ENCODE measurements at regions not wholly inside any gene's neighbourhood (a gene's known extent, or its start where the extent isn't known, plus 50 kb on each side); places are given as distances from the start of the nearest gene placed in this dataset.

- no peaks in the 10 kb centered on the region for H3K27me3 ChIP-seq
- TF ChIP-seq EP300 (IDR thresholded peaks at IDR 0.05) (no peak), POLR2A (IDR thresholded peaks at IDR 0.05) (no peak), CTCF (IDR thresholded peaks at IDR 0.05) (no peak), POLR2AphosphoS5 (IDR thresholded peaks at IDR 0.05) (no peak)
- no peaks in the 10 kb centered on the region for H3K36me3 ChIP-seq
- no peak overlapping the region for H3K27ac ChIP-seq
- 91 to 93% methylated on average over 3 of the region's 3 CpGs for WGBS, 2 donors
- H3K9me3 ChIP-seq = no peaks in the 10 kb centered on the region
- no peak overlapping the region for H3K4me3 ChIP-seq
- DNase-seq = no peak
- intact Hi-C loops (cut with DNase I) = no loop called here
- peaks cover 0 to 20% (median 6%) of the 10 kb centered on the region in 4 donors for H3K4me1 ChIP-seq
Measured at GRCh38 chr14:34120185-34120977, 169.5 kb upstream of the EGLN3 start.

GRCh38 chr14:34119107-34119858 is 168.4 kb upstream of the EGLN3 start:
- TF ChIP-seq POLR2AphosphoS5 (IDR thresholded peaks at IDR 0.05) (no peak), POLR2A (IDR thresholded peaks at IDR 0.05) (no peak)
- intact Hi-C loops (cut with DNase I) = no loop called here
- no peak overlapping the region for H3K4me3 ChIP-seq
- peaks cover 0 to 20% (median 6%) of the 10 kb centered on the region in 4 donors for H3K4me1 ChIP-seq
- DNase-seq = no peak
- H3K27ac ChIP-seq = no peak overlapping the region
- no peaks in the 10 kb centered on the region for H3K9me3 ChIP-seq
- no peaks in the 10 kb centered on the region for H3K27me3 ChIP-seq
- no peaks in the 10 kb centered on the region for H3K36me3 ChIP-seq
- WGBS, 2 donors = 88 to 93% methylated on average over 5 of the region's 5 CpGs

GRCh38 chr14:34113991-34114390 is 163.1 kb upstream of the EGLN3 start:
- H3K4me3 ChIP-seq = no peak overlapping the region
- TF ChIP-seq EP300 (IDR thresholded peaks at IDR 0.05) = no peak
- no peak for TF ChIP-seq POLR2A (IDR thresholded peaks at IDR 0.05)
- TF ChIP-seq POLR2AphosphoS5 (IDR thresholded peaks at IDR 0.05) = no peak
- TF ChIP-seq CTCF (IDR thresholded peaks at IDR 0.05) = no peak
- no peaks in the 10 kb centered on the region for H3K36me3 ChIP-seq
- intact Hi-C loops (cut with DNase I) = no loop called here
- H3K4me1 ChIP-seq = peaks cover 0 to 17% (median 5%) of the 10 kb centered on the region in 4 donors
- DNase-seq = no peak
- no peak overlapping the region for H3K27ac ChIP-seq
- H3K9me3 ChIP-seq = no peaks in the 10 kb centered on the region
- no peaks in the 10 kb centered on the region for H3K27me3 ChIP-seq

- DNase-seq = no peak
- no peaks in the 10 kb centered on the region for H3K36me3 ChIP-seq
- no peaks in the 10 kb centered on the region for H3K9me3 ChIP-seq
- no peak overlapping the region for H3K4me3 ChIP-seq
- TF ChIP-seq CTCF (IDR thresholded peaks at IDR 0.05) = no peak
- no peak for TF ChIP-seq POLR2A (IDR thresholded peaks at IDR 0.05)
- TF ChIP-seq POLR2AphosphoS5 (IDR thresholded peaks at IDR 0.05) = no peak
- intact Hi-C loops (cut with DNase I) = no loop called here
- H3K27me3 ChIP-seq = no peaks in the 10 kb centered on the region
- WGBS, 2 donors = 24 to 54% methylated on average over 5 of the region's 5 CpGs
- no peak overlapping the region for H3K27ac ChIP-seq
- H3K4me1 ChIP-seq = peaks cover 0 to 9% (median 3%) of the 10 kb centered on the region in 4 donors
Measured at GRCh38 chr14:34113005-34113511, 162.2 kb upstream of the EGLN3 start.

- Histone ChIP-seq H3K4me3 (no peak overlapping the region), H3K4me1 (peaks cover 0 to 5% (median 2%) of the 10 kb centered on the region in 4 donors), H3K27ac (no peak overlapping the region), H3K36me3 (no peaks in the 10 kb centered on the region), H3K27me3 (no peaks in the 10 kb centered on the region), H3K9me3 (no peaks in the 10 kb centered on the region)
- DNase-seq = no peak
- intact Hi-C loops (cut with DNase I) = no loop called here
- no peak for TF ChIP-seq POLR2A (IDR thresholded peaks at IDR 0.05)
- no peak for TF ChIP-seq CTCF (IDR thresholded peaks at IDR 0.05)
- TF ChIP-seq POLR2AphosphoS5 (IDR thresholded peaks at IDR 0.05) = no peak
- TF ChIP-seq EP300 (IDR thresholded peaks at IDR 0.05) = no peak
- 81 to 88% methylated on average over 4 of the region's 4 CpGs for WGBS, 2 donors
Measured at GRCh38 chr14:34111953-34112352, 161.1 kb upstream of the EGLN3 start.
